Subcutaneous abdominal adipose tissue (tissue), 5 donors: ENCODE measurements at regions not wholly inside any gene's neighbourhood (a gene's known extent, or its start where the extent isn't known, plus 50 kb on each side); places are given as distances from the start of the nearest gene placed in this dataset.

ENCODE experiments used
- H3K27ac ChIP-seq: one replicate; pipeline ENCODE4 v1.7.0; 2013; ENCODE audit warnings: low read depth, mild to moderate bottlenecking, inconsistent platforms, low read length, moderate library complexity
- H3K27me3 ChIP-seq, 5 donors: one replicate each; pipeline ENCODE4 v1.7.0; 2013; ENCODE audit warnings: low read length in 5 of 5, inconsistent platforms in 1 of 5; ENCODE audit not compliant: control insufficient read depth in 5 of 5, insufficient read depth in 4 of 5
- H3K36me3 ChIP-seq, 5 donors: one replicate each; pipeline ENCODE4 v1.7.0; 2013; ENCODE audit warnings: low read length in 5 of 5; ENCODE audit not compliant: control insufficient read depth in 5 of 5, insufficient read depth in 5 of 5
- H3K4me1 ChIP-seq, 5 donors: one replicate each; pipeline ENCODE4 v1.7.0; 2013; ENCODE audit warnings: low read length in 5 of 5, mild to moderate bottlenecking in 3 of 5, moderate library complexity in 1 of 5; ENCODE audit not compliant: control insufficient read depth in 5 of 5, insufficient read depth in 5 of 5
- H3K4me3 ChIP-seq, 5 donors: one replicate each; pipeline ENCODE4 v1.7.0; 2013; ENCODE audit warnings: low read length in 5 of 5, low read depth in 1 of 5
- H3K9ac ChIP-seq, 5 donors: one replicate each; pipeline ENCODE4 v1.7.0; 2013; ENCODE audit warnings: low read length in 5 of 5, mild to moderate bottlenecking in 4 of 5, moderate library complexity in 3 of 5
- H3K9me3 ChIP-seq, 5 donors: one replicate each; pipeline ENCODE4 v1.7.0; 2013; ENCODE audit warnings: low read length in 5 of 5; ENCODE audit not compliant: control insufficient read depth in 5 of 5
- donor health status: healthy.
- donor health status: healthy.
- donor health status: healthy.
- donor health status: healthy.
- donor health status: healthy.

DNA sequence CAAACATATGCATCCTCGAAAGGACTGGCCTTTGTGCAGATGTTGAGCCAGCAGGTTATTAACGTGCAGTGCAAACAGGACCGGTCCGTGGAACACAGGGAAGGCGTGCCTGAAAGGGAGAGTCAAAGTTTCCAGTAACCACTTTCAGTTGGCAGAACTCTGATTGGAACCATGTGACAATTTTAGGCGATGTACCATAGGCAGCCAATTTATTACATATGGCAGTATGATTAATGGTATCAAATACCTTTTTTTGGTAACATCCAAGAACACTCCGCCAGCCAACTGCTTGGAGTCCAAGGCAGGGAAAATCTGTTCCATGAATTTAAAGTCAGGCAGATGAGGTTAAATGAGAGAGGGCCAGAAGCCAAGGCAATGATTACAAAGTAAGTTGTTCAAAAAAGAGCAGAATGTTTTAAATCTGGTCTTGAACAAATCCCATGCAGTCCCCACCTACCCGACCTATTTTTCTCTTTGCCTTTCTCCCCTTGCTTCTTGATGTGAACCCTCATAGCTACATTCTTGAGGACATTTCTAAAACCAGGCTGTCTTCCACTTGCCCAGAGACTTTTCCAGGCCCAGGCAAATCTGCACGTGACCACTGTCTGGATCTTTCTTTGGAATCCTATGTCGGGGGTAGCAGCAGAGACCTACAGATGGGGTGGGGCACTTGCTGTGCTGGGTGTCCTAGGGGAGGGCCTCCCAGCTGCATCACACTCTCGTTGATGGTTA is 351.7 kb downstream of the HRH4 start:
- peaks cover 0 to 5% (median 0%) of the 10 kb centered on the region in 5 donors for H3K4me1 ChIP-seq
- H3K36me3 ChIP-seq = no peaks in the 10 kb centered on the region
- H3K27ac ChIP-seq = no peak overlapping the region
- H3K9me3 ChIP-seq = peaks cover 0 to 8% (median 0%) of the 10 kb centered on the region in 5 donors
- H3K4me3 ChIP-seq = no peak overlapping the region
- no peaks in the 10 kb centered on the region for H3K27me3 ChIP-seq
- H3K9ac ChIP-seq = no peak overlapping the region

DNA sequence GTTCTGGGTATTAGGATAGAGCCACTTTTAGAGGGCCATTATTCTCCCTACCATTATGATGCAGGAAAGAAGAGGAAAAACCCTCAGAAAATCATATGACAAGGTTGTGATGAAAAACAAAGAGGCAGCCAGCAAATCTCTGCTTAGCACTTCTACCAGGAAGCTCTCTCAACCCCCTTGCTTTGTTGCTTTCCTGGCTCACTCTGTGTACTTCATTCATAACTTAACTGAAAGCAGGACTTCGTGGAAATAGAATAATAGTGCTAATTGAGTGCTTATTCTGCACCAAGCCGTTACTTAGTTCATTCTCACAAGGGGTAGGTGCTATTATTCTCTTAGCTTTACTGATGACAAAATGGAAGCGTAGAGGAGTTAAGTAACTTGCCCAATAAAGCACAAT is 354.1 kb downstream of the HRH4 start:
- H3K4me1 ChIP-seq = peaks cover 0 to 12% (median 0%) of the 10 kb centered on the region in 5 donors
- no peak overlapping the region for H3K4me3 ChIP-seq
- H3K27ac ChIP-seq = no peak overlapping the region
- H3K9me3 ChIP-seq = no peaks in the 10 kb centered on the region
- no peak overlapping the region for H3K9ac ChIP-seq
- H3K36me3 ChIP-seq = no peaks in the 10 kb centered on the region
- H3K27me3 ChIP-seq = peaks cover 0 to 2% (median 0%) of the 10 kb centered on the region in 5 donors

DNA sequence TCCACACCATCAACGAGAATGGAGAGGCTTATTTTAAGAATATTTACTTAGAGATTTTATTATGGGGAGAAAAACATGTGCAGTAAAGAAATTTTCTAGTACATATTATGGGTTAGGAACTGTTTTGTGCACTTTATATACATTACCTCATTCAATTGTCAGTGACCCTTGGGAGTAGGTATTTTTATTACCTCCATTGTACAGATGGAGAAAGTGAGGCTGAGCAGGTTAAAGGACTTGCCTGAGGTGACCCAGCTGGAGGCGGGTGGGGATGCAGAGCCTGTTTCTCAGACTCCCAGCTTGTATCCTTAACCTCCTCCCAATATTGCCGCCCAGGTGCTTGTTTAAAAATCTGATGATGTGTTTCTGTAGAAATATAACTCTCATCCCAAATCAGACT is 356.7 kb downstream of the HRH4 start:
- no peaks in the 10 kb centered on the region for H3K36me3 ChIP-seq
- H3K27me3 ChIP-seq = peaks cover 0 to 2% (median 0%) of the 10 kb centered on the region in 5 donors
- no peak overlapping the region for H3K4me3 ChIP-seq
- H3K27ac ChIP-seq = no peak overlapping the region
- no peak overlapping the region for H3K9ac ChIP-seq
- no peaks in the 10 kb centered on the region for H3K9me3 ChIP-seq
- H3K4me1 ChIP-seq = peaks cover 0 to 8% (median 0%) of the 10 kb centered on the region in 5 donors

DNA sequence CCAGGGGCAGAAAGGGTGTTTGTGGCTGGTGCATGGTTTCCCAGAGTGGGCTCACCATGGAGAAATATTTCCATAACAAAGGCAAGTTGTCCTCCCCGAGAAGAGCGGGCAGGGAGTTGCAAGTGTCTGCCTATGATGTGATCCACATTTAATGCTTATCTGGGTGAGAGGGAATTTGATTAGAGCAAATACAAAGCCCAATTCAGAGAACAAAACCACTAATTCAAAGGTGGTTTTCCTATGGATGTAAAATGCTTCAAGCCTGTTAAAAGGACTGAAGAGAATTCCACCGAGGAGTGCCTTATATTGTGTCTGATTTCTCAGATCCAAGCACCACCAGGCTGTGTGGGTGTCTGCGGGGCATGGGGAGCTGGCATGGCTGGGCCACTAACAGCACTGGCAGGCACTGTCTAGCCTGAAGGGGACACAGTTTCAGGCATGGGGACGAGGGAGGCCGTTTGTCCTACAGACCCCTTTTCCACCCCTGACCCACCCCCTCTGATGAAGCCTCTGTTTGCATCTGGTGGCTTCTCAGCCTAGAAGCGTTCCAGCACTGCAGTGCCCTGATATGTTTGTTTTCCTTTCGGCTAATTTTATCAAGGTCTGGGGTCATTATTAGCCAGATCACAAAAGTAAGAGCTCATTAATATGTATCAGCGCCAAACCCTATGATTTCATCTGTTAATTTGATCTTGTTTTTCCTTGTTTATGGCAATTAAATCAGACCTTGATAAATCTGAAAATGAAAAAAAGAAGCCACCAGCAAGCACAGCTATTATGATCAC is 357.3 kb downstream of the HRH4 start:
- H3K9ac ChIP-seq = no peak overlapping the region
- H3K36me3 ChIP-seq = no peaks in the 10 kb centered on the region
- H3K27me3 ChIP-seq = peaks cover 0 to 2% (median 0%) of the 10 kb centered on the region in 5 donors
- no peak overlapping the region for H3K27ac ChIP-seq
- H3K9me3 ChIP-seq = no peaks in the 10 kb centered on the region
- H3K4me3 ChIP-seq = no peak overlapping the region
- peaks cover 0 to 8% (median 0%) of the 10 kb centered on the region in 5 donors for H3K4me1 ChIP-seq

DNA sequence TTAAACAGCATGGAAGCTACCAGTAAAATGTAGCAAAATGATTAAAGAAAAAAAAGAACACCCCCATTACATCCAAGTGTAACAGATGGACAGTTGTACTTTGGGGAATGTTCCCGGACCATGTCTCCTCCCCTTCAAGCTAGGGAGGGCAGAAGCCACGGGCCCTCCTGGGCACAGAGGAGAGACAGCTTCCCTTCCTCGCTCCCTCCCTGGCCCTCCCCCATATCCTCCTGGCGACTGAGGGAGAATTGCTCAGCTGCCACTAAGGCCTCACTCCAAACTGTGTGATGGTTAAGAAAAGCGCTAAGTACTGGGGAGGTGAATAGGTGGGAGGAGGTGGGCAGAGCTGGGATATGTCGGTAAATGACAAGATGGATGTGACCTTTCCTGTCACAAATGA is 358.0 kb downstream of the HRH4 start:
- H3K4me3 ChIP-seq = no peak overlapping the region
- H3K9me3 ChIP-seq = no peaks in the 10 kb centered on the region
- H3K4me1 ChIP-seq = peaks cover 0 to 8% (median 0%) of the 10 kb centered on the region in 5 donors
- peaks cover 0 to 2% (median 0%) of the 10 kb centered on the region in 5 donors for H3K27me3 ChIP-seq
- no peaks in the 10 kb centered on the region for H3K36me3 ChIP-seq
- no peak overlapping the region for H3K27ac ChIP-seq
- no peak overlapping the region for H3K9ac ChIP-seq

DNA sequence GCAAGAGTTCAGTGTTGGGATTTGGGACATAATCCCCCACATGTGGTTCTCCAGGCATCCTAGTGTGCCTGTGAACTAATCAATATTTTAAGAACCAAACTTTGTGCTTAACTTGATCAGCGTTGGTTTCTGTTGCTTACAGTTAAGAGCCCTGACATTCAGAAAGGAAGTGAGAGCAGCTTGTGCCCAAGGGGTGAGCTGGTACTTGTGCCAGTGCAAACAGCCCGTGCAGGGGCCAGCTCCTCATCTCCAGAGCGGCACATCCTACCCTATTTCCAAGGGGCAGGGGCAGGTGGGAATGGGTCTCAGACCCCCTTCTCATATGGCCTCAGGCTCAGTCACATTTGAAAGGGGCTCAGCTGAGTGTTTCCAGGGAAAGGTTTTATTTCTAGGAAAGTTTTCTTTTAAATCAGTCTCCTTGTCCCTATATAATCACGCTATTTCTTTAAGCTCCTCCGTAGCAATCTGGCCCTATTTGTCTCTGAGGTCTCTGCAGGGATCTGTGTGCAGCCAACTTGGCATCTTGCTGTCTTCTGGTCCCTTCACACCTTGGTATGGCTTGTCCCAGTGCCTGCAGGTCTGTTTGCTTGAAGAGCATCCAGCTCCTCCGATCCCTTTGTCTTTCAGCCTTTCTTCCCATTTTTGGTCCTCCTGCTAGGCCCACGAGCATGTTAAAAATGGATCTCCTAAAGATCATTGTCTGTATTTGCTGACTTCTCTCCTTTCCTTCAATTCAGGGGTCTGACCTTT is 358.9 kb downstream of the HRH4 start:
- peaks cover 0 to 8% (median 0%) of the 10 kb centered on the region in 5 donors for H3K4me1 ChIP-seq
- no peaks in the 10 kb centered on the region for H3K9me3 ChIP-seq
- H3K9ac ChIP-seq = no peak overlapping the region
- H3K27me3 ChIP-seq = peaks cover 0 to 2% (median 0%) of the 10 kb centered on the region in 5 donors
- no peaks in the 10 kb centered on the region for H3K36me3 ChIP-seq
- H3K4me3 ChIP-seq = no peak overlapping the region
- H3K27ac ChIP-seq = no peak overlapping the region

DNA sequence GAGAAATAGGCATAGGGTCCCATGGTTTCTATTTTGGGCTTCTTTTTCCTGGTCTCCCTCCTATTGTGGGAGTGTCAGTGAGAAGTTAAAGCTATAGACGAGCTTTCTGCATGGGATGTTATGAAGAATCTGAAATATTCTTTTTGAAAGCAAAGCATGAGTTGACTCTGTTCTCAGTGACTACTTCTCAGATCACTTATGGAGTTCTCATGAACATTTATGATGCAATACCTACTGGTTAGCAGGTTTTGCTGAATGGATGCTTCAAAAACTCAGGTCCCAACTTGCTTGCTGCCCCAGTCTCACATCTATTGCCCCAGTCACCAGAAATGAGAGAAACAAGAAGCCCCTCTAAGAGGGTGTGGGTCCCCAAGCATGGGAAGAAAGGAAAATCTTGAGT is 365.0 kb downstream of the HRH4 start:
- no peak overlapping the region for H3K27ac ChIP-seq
- no peaks in the 10 kb centered on the region for H3K4me1 ChIP-seq
- H3K9ac ChIP-seq = no peak overlapping the region
- no peaks in the 10 kb centered on the region for H3K36me3 ChIP-seq
- no peaks in the 10 kb centered on the region for H3K9me3 ChIP-seq
- H3K27me3 ChIP-seq = no peaks in the 10 kb centered on the region
- H3K4me3 ChIP-seq = no peak overlapping the region

DNA sequence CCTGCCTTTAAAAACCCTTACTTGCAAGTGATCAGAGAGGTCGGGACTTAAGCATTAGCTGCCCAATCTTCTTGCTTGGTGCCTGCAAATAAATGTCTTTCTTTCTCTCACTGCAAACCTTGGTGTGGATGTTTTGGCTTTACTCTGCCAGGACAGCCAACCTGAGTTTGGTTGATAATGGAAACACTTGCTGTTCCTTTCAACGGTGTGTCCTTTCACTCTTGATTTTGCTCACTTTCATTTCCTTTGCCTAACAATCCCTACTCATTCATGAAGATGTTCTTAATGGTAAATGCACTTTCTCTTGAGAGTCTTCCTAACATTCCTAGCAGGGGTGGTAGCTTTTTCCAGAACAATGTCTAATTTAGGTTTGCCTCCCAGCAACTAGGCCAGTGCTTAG is 366.2 kb downstream of the HRH4 start:
- Histone ChIP-seq H3K9me3 (no peaks in the 10 kb centered on the region), H3K36me3 (no peaks in the 10 kb centered on the region), H3K27me3 (no peaks in the 10 kb centered on the region), H3K9ac (no peak overlapping the region), H3K4me3 (no peak overlapping the region), H3K4me1 (no peaks in the 10 kb centered on the region), H3K27ac (no peak overlapping the region)

DNA sequence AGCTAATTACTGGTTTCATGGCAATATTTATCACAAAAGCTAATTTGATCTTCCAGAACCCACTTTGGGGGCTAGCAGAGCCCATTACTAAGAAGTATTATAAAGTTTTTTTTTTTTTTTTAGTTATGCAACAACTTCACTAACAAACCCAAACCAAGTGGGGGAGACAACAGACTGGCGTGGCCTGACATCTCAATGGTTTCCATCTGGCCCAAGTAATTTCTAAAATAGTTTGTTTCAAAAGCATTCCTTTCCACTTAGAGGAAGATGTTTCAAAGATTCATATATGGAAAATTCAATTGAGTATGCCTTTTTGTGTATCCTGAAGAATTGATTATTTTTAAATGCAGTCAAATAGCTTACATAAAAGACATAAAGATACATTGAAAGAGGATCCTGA is 367.1 kb downstream of the HRH4 start:
- Histone ChIP-seq H3K27me3 (no peaks in the 10 kb centered on the region), H3K9ac (no peak overlapping the region), H3K27ac (no peak overlapping the region), H3K9me3 (no peaks in the 10 kb centered on the region), H3K4me1 (no peaks in the 10 kb centered on the region), H3K4me3 (no peak overlapping the region), H3K36me3 (no peaks in the 10 kb centered on the region)

DNA sequence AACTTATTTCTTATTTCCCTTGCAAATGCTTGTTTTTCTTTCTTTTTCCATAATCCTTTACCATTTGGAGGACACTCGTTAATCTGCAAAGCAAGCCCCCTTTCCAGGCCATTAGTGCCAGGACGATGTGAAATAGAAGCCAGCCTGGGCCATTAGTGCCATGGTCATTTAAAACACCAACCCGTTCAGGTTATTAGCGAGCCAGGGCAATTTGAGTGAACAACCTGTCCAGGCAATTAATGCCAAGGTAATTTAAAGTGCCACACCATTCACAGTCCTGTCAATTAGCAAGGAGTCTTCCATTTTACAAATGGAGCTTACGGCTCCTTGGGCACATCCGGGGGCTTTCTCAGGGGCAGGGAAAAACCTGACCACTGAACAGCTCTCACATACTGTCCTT is 370.6 kb downstream of the HRH4 start:
- Histone ChIP-seq H3K9me3 (no peaks in the 10 kb centered on the region), H3K4me3 (no peak overlapping the region), H3K9ac (no peak overlapping the region), H3K4me1 (no peaks in the 10 kb centered on the region), H3K27me3 (peaks cover 0 to 2% (median 0%) of the 10 kb centered on the region in 5 donors), H3K36me3 (no peaks in the 10 kb centered on the region), H3K27ac (no peak overlapping the region)
